ENCODE measurements at regions not wholly inside any gene's neighbourhood (a gene's known extent, or its start where the extent isn't known, plus 50 kb on each side); places are given as distances from the start of the nearest gene placed in this dataset.

GRCh38 chr20:40738976-40739375 lies 49.9 kb upstream of the MAFB start:
- ChIA-PET POLR2A (no interaction called here), CTCF (no interaction called here)
- H3K27me3 ChIP-seq (ENCODE audit: control insufficient read depth, insufficient read depth, low read length), result no peaks in the 10 kb centered on the region; the same call in 1 of the 2 replicates
- intact Hi-C loops (cut with micrococcal nuclease; ENCODE audit: unreplicated experiment) (no loop called here), in situ Hi-C loops (cut with HindIII; ENCODE audit: low pct_unique_long_range_greater_than_20kb, low sequenced_read_pairs) (no loop called here)
- H3K4me3 ChIP-seq (ENCODE audit: low read depth in 2 of 2, low read length in 2 of 2), result no peak overlapping the region
- no TSS peak for BruUV-seq (replicated peaks)
- H3K4me1 ChIP-seq (ENCODE audit: control insufficient read depth, insufficient read depth, low read length), result no peaks in the 10 kb centered on the region
- DNase-seq (ENCODE audit: low read depth, low spot score) (no peak), ATAC-seq (no peak)
- H3K36me3 ChIP-seq (ENCODE audit: control insufficient read depth, insufficient read depth, low read length), result no peaks in the 10 kb centered on the region
- TF ChIP-seq SIN3A (IDR thresholded peaks at IDR 0.05; ENCODE audit: borderline replicate concordance, insufficient read depth, low read depth, low read length), result no peak
- TF ChIP-seq POLR2AphosphoS5 (IDR thresholded peaks at IDR 0.05; ENCODE audit: low read depth, low read length), result no peak
- TF ChIP-seq, protein P1, sequence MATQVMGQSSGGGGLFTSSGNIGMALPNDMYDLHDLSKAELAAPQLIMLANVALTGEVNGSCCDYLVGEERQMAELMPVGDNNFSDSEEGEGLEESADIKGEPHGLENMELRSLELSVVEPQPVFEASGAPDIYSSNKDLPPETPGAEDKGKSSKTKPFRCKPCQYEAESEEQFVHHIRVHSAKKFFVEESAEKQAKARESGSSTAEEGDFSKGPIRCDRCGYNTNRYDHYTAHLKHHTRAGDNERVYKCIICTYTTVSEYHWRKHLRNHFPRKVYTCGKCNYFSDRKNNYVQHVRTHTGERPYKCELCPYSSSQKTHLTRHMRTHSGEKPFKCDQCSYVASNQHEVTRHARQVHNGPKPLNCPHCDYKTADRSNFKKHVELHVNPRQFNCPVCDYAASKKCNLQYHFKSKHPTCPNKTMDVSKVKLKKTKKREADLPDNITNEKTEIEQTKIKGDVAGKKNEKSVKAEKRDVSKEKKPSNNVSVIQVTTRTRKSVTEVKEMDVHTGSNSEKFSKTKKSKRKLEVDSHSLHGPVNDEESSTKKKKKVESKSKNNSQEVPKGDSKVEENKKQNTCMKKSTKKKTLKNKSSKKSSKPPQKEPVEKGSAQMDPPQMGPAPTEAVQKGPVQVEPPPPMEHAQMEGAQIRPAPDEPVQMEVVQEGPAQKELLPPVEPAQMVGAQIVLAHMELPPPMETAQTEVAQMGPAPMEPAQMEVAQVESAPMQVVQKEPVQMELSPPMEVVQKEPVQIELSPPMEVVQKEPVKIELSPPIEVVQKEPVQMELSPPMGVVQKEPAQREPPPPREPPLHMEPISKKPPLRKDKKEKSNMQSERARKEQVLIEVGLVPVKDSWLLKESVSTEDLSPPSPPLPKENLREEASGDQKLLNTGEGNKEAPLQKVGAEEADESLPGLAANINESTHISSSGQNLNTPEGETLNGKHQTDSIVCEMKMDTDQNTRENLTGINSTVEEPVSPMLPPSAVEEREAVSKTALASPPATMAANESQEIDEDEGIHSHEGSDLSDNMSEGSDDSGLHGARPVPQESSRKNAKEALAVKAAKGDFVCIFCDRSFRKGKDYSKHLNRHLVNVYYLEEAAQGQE (IDR thresholded peaks at IDR 0.05; ENCODE audit: insufficient read depth in 1 of 2, low read depth in 2 of 2, low read length in 1 of 2), result no peak
- no peak for TF ChIP-seq TCF7L2 (IDR thresholded peaks at IDR 0.05; ENCODE audit: low read depth, low read length)
- no peak for TF ChIP-seq CTCF (IDR thresholded peaks at IDR 0.05)
- no peaks in the 10 kb centered on the region for H3K9me3 ChIP-seq (ENCODE audit: control insufficient read depth, insufficient read depth, low read depth, low read length)
- no peak overlapping the region for H3K27ac ChIP-seq (ENCODE audit: low read length)

- Histone ChIP-seq H3K36me3 (ENCODE audit: control insufficient read depth, insufficient read depth, low read length) (no peaks in the 10 kb centered on the region), H3K4me3 (ENCODE audit: low read depth in 2 of 2, low read length in 2 of 2) (no peak overlapping the region), H3K27me3 (ENCODE audit: control insufficient read depth, insufficient read depth, low read length) (no peaks in the 10 kb centered on the region; the same call in 1 of the 2 replicates), H3K9me3 (ENCODE audit: control insufficient read depth, insufficient read depth, low read depth, low read length) (no peaks in the 10 kb centered on the region), H3K4me1 (ENCODE audit: control insufficient read depth, insufficient read depth, low read length) (no peaks in the 10 kb centered on the region), H3K27ac (ENCODE audit: low read length) (no peak overlapping the region)
- POLR2A ChIA-PET, result no interaction called here
- CTCF ChIA-PET, result interaction anchor here (0.7 to 1.1 kb wide), 3 partner anchors 109 to 1471 kb away, joined by 3 read pairs; no protein-coding TSS in a partner anchor
- BruUV-seq (replicated peaks), result no TSS peak
- intact Hi-C loops (cut with micrococcal nuclease; ENCODE audit: unreplicated experiment), result loop anchor here (5.0 kb wide), 1 partner anchor 207 kb away; no protein-coding TSS in a partner anchor
- TF ChIP-seq SIN3A (IDR thresholded peaks at IDR 0.05; ENCODE audit: borderline replicate concordance, insufficient read depth, low read depth, low read length) (no peak), POLR2AphosphoS5 (IDR thresholded peaks at IDR 0.05; ENCODE audit: low read depth, low read length) (no peak), CTCF (IDR thresholded peaks at IDR 0.05) (no peak), TCF7L2 (IDR thresholded peaks at IDR 0.05; ENCODE audit: low read depth, low read length) (no peak)
- TF ChIP-seq, protein P1 (IDR thresholded peaks at IDR 0.05; ENCODE audit: insufficient read depth in 1 of 2, low read depth in 2 of 2, low read length in 1 of 2), result no peak
- DNase-seq (ENCODE audit: low read depth, low spot score) (no peak), ATAC-seq (no peak)
- in situ Hi-C loops (cut with HindIII; ENCODE audit: low pct_unique_long_range_greater_than_20kb, low sequenced_read_pairs), result no loop called here
Measured at GRCh38 chr20:40739841-40740240, 50.8 kb upstream of the MAFB start.

Measured in Panc1 (cell line).